Liver (tissue), 3 donors: ENCODE measurements at regions not wholly inside any gene's neighbourhood (a gene's known extent, or its start where the extent isn't known, plus 50 kb on each side); places are given as distances from the start of the nearest gene placed in this dataset.

Experiments used
- EGR1 ChIP-seq, 2 donors: IDR thresholded peaks; 2 replicates each; pipeline ENCODE4 v1.6.1; 2016 to 2018; ENCODE audit warnings: antibody characterized with exemption in 2 of 2, low read depth in 2 of 2
- FOXA1 ChIP-seq: IDR thresholded peaks from 2 replicates; pipeline ENCODE4 v1.6.1; 2016; ENCODE audit warnings: antibody characterized with exemption
- HNF4G ChIP-seq: IDR thresholded peaks from 2 replicates; pipeline ENCODE4 v1.6.1; 2016; ENCODE audit warnings: antibody characterized with exemption
- JUND ChIP-seq, 2 donors: IDR thresholded peaks; 2 replicates each; pipeline ENCODE4 v1.6.1; 2016; ENCODE audit warnings: antibody characterized with exemption in 2 of 2
- RAD21 ChIP-seq, 2 donors: IDR thresholded peaks; 2 replicates each; pipeline ENCODE4 v1.6.1; 2016; ENCODE audit warnings: antibody characterized with exemption in 2 of 2, mild to moderate bottlenecking in 2 of 2
- RXRA ChIP-seq, 2 donors: IDR thresholded peaks; 2 replicates each; pipeline ENCODE4 v1.6.1; 2017 to 2018; ENCODE audit warnings: antibody characterized with exemption in 2 of 2, mild to moderate bottlenecking in 1 of 2
- SP1 ChIP-seq: IDR thresholded peaks from 2 replicates; pipeline ENCODE4 v1.6.1; 2018; ENCODE audit warnings: antibody characterized with exemption, mild to moderate bottlenecking
- YY1 ChIP-seq: IDR thresholded peaks from 2 replicates; pipeline ENCODE4 v1.6.1; 2016; ENCODE audit warnings: antibody characterized with exemption, mild to moderate bottlenecking
- TF ChIP-seq, protein P1 (sequence below): fragments of 150-350 bp; IDR thresholded peaks from 2 replicates; pipeline ENCODE4 v1.5.1; 2017; ENCODE audit warnings: improper control_type of control experiment, low read depth, low read length; ENCODE audit not compliant: missing input control
- TF ChIP-seq, protein P2 (sequence below): IDR thresholded peaks from 2 replicates; pipeline ENCODE4 v1.6.1; 2016; ENCODE audit warnings: antibody characterized with exemption
- donor health status: healthy.
- donor health status: healthy.

DNA sequence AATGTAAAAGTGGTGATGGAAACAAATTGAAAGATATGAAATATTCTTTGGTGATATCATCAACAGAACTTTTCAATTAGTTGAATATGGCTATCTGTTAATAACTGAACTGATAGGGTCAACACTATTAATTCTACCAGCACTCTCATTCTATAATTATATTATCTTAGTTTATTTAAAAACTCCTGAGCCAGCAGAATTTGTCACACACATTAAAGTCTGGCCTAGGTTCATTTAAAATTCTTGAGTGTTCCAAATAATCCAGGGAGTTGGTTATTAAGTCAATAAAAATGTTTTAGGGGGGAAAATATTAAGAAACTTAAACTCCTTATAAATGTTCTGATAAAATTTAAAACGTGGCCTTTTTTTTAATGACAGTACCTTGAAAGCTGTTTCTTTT lies 189.6 kb upstream of the GRM7 start:
- TF ChIP-seq EGR1 (IDR thresholded peaks at IDR 0.05; ENCODE audit: low read depth in 2 of 2) (no peak), YY1 (no peak), RAD21 (IDR thresholded peaks at IDR 0.05) (no peak), HNF4G (no peak), SP1 (no peak), JUND (IDR thresholded peaks at IDR 0.05) (no peak), FOXA1 (no peak), RXRA (IDR thresholded peaks at IDR 0.05) (no peak)
- TF ChIP-seq, protein P1, sequence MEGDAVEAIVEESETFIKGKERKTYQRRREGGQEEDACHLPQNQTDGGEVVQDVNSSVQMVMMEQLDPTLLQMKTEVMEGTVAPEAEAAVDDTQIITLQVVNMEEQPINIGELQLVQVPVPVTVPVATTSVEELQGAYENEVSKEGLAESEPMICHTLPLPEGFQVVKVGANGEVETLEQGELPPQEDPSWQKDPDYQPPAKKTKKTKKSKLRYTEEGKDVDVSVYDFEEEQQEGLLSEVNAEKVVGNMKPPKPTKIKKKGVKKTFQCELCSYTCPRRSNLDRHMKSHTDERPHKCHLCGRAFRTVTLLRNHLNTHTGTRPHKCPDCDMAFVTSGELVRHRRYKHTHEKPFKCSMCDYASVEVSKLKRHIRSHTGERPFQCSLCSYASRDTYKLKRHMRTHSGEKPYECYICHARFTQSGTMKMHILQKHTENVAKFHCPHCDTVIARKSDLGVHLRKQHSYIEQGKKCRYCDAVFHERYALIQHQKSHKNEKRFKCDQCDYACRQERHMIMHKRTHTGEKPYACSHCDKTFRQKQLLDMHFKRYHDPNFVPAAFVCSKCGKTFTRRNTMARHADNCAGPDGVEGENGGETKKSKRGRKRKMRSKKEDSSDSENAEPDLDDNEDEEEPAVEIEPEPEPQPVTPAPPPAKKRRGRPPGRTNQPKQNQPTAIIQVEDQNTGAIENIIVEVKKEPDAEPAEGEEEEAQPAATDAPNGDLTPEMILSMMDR = no peak
- TF ChIP-seq, protein P2, sequence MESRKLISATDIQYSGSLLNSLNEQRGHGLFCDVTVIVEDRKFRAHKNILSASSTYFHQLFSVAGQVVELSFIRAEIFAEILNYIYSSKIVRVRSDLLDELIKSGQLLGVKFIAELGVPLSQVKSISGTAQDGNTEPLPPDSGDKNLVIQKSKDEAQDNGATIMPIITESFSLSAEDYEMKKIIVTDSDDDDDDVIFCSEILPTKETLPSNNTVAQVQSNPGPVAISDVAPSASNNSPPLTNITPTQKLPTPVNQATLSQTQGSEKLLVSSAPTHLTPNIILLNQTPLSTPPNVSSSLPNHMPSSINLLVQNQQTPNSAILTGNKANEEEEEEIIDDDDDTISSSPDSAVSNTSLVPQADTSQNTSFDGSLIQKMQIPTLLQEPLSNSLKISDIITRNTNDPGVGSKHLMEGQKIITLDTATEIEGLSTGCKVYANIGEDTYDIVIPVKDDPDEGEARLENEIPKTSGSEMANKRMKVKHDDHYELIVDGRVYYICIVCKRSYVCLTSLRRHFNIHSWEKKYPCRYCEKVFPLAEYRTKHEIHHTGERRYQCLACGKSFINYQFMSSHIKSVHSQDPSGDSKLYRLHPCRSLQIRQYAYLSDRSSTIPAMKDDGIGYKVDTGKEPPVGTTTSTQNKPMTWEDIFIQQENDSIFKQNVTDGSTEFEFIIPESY = no peak
